Right ventricle myocardium inferior (tissue), 1 donor: ENCODE measurements at regions not wholly inside any gene's neighbourhood (a gene's known extent, or its start where the extent isn't known, plus 50 kb on each side); places are given as distances from the start of the nearest gene placed in this dataset.
"Not testable (repeated sequence)": the region's sequence is repeated elsewhere in the genome, so short reads cannot be mapped to it uniquely, and the experiment has no call there.

ENCODE experiments used
- ATAC-seq: fragments of 200-7000 bp; cut with Tn5 transposase; one replicate; pipeline ENCODE4 v1.9.1; 2020; ENCODE audit warnings: mild to moderate bottlenecking, moderate library complexity
- DNase-seq: peaks from one replicate; pipeline ENCODE4 v3.0.0; 2021; ENCODE audit errors: missing footprints
- intact Hi-C: fragments of 100-400 bp; cut with DNase I; formaldehyde crosslinking; loops from one replicate; pipeline ENCODE4 v1.11.0; 2022
- donor health status: DM: no; HTN: yes; CAD: no; lungs with severe emphysema.

- intact Hi-C loops = no loop called here
- ATAC-seq = no peak
- no peak for DNase-seq
Observed at GRCh38 chr14:84064316-84065125, 1465.4 kb upstream of the FLRT2 start.

GRCh38 chr14:84065811-84066210 is 1464.1 kb upstream of the FLRT2 start:
- intact Hi-C loops = no loop called here
- ATAC-seq (no peak), DNase-seq (no peak)

GRCh38 chr14:84068288-84068687 is 1461.7 kb upstream of the FLRT2 start:
- intact Hi-C loops = no loop called here
- ATAC-seq (no peak), DNase-seq (no peak)

GRCh38 chr14:84071061-84071460 is 1458.9 kb upstream of the FLRT2 start:
- DNase-seq = no peak
- no peak for ATAC-seq
- intact Hi-C loops = no loop called here

GRCh38 chr14:84074626-84075025 is 1455.3 kb upstream of the FLRT2 start:
- ATAC-seq (no peak), DNase-seq (no peak)
- intact Hi-C loops = no loop called here

- DNase-seq (no peak), ATAC-seq (no peak)
- intact Hi-C loops = no loop called here
Observed at GRCh38 chr14:84080944-84081343, 1449.0 kb upstream of the FLRT2 start.

GRCh38 chr14:84084056-84084630 is 1445.8 kb upstream of the FLRT2 start:
- DNase-seq (no peak), ATAC-seq (no peak)
- intact Hi-C loops = no loop called here

- intact Hi-C loops = no loop called here
- ATAC-seq (peak; percentile 66), DNase-seq (no peak)
Observed at GRCh38 chr14:84085493-84085892, 1444.5 kb upstream of the FLRT2 start.

- intact Hi-C loops = no loop called here
- no peak for DNase-seq
- ATAC-seq = no peak
Observed at GRCh38 chr14:84086714-84087113, 1443.2 kb upstream of the FLRT2 start.

GRCh38 chr14:84087986-84088531 is 1441.9 kb upstream of the FLRT2 start:
- peak; percentile 33 for ATAC-seq

GRCh38 chr14:84090837-84091236 is 1439.1 kb upstream of the FLRT2 start:
- ATAC-seq (no peak), DNase-seq (no peak)
- intact Hi-C loops = no loop called here

More at GRCh38 chr14:84087986-84088531, 1441.9 kb upstream of the FLRT2 start:
- intact Hi-C loops = no loop called here
- DNase-seq = no peak

- intact Hi-C loops = no loop called here
- no peak for DNase-seq
- no peak for ATAC-seq
Observed at GRCh38 chr14:84095681-84096080, 1434.3 kb upstream of the FLRT2 start.

- ATAC-seq (no peak), DNase-seq (no peak)
- intact Hi-C loops = no loop called here
Observed at GRCh38 chr14:84098261-84098660, 1431.7 kb upstream of the FLRT2 start.

- ATAC-seq, intact Hi-C loops, DNase-seq: not testable (repeated sequence)
Observed at GRCh38 chr14:84099560-84099959, 1430.4 kb upstream of the FLRT2 start.

GRCh38 chr14:84107835-84108343 is 1422.1 kb upstream of the FLRT2 start:
- DNase-seq (no peak), ATAC-seq (no peak)
- intact Hi-C loops = no loop called here

GRCh38 chr14:84108746-84109457 is 1421.0 kb upstream of the FLRT2 start:
- intact Hi-C loops = no loop called here
- no peak for ATAC-seq
- DNase-seq = no peak

- no peak for DNase-seq
- intact Hi-C loops = no loop called here
- ATAC-seq = no peak
Observed at GRCh38 chr14:84112589-84112988, 1417.4 kb upstream of the FLRT2 start.

GRCh38 chr14:84125676-84126075 is 1404.3 kb upstream of the FLRT2 start:
- DNase-seq (no peak), ATAC-seq (no peak)
- intact Hi-C loops = no loop called here

- no peak for DNase-seq
- ATAC-seq = no peak
- intact Hi-C loops = no loop called here
Observed at GRCh38 chr14:84127495-84127894, 1402.4 kb upstream of the FLRT2 start.
